ENCODE measurements at regions not wholly inside any gene's neighbourhood (a gene's known extent, or its start where the extent isn't known, plus 50 kb on each side); places are given as distances from the start of the nearest gene placed in this dataset.
"Not testable (repeated sequence)": the region's sequence is repeated elsewhere in the genome, so short reads cannot be mapped to it uniquely, and the experiment has no call there.

- no peak for DNase-seq
These were observed 560.4 kb upstream of the SYNCRIP start for GRCh38 chr6:86203044-86203443.

- no peak for DNase-seq
These were observed 551.1 kb upstream of the SYNCRIP start for GRCh38 chr6:86193821-86194220.

- no peak for DNase-seq
These were observed 549.4 kb upstream of the SYNCRIP start for GRCh38 chr6:86192123-86192522.

GRCh38 chr6:86175149-86175548, 532.5 kb upstream of the SYNCRIP start:
- not testable (repeated sequence) for DNase-seq

GRCh38 chr6:86154852-86155251, 512.2 kb upstream of the SYNCRIP start:
- no peak for DNase-seq

DNA sequence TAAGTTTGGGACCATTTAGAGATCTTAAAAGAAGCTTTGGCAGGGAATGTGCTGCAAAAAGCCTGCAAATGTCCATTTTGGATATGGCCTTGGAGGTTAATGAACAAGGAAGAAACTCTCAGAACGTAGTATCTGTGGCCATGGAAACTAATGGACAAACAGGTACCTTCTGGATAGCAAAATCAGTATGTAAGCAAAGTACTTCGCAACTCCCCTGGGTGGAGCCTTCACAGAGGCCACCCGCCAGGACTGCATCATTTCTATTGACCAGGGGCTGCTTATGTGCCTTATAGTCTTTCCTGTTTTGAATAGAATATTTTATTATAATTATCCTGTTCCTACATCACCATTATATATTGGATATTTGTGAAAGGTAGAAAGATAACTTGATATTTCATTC, 510.8 kb upstream of the SYNCRIP start:
- no peak for DNase-seq

GRCh38 chr6:86152546-86152945, 509.9 kb upstream of the SYNCRIP start:
- DNase-seq: no peak

- no peak for DNase-seq
These were observed 505.9 kb upstream of the SYNCRIP start for GRCh38 chr6:86148586-86148985.

DNA sequence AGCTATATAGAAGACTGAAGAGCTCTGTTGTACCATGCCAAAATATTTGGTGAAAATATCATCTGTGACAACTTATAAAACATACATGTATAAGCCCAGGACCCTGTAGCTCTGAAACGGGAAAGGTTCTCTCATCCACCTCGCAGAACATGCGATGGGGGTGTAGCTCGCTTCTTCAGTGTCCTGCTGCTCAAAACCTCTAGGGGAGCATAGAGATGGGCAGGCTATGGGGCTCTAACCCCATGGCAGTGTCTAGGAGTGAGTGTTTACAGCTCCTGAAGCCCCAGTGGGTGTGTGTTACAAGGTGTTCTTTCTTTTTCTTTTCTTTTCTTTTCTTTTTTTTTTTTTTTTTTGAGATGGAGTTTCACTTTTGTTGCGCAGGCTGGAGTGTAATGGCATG, 505.2 kb upstream of the SYNCRIP start:
- no peak for DNase-seq

DNA sequence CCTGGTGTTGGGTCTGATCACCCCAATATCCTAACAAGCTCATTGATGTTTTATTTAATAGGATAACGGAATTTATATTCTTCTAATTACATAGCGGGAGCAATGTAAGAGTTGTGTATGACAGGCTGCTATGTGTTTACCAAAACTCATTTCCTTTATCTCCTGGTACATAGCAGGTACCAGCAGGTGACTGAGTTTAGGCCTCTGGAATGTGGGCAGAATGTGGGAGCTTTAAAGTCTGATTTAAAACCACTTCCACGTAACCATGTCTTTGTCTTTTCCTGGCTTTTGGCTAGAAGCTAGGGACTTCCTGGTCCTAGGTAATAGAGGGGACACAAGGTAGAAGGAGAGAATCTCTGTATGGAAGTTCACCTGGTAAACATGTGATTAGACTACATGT, 504.6 kb upstream of the SYNCRIP start:
- DNase-seq: no peak

DNA sequence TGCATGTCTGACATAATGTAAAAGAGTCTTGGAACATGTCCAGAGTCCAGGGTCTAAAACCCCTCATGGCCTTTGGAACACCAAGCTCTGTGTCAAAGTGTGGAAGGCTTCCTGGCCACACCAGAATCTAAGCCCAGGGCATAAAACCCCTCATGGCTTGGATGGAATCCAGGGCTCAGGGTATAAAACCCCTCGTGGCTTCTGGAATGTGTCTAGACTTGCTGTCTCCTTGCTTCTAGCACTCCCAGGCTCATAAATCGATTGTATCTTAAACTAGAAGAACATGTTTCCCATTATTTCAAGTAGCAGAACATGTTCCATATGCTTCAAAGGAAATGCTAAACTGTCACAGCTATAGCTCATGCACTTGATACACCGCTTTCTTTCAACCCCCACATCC, 504.1 kb upstream of the SYNCRIP start:
- DNase-seq: not testable (repeated sequence)

GRCh38 chr6:86142326-86142725, 499.6 kb upstream of the SYNCRIP start:
- DNase-seq: no peak

- peak; percentile 2 for DNase-seq
These were observed 485.6 kb upstream of the SYNCRIP start for GRCh38 chr6:86128130-86128814.

- no peak for DNase-seq
These were observed 479.4 kb upstream of the SYNCRIP start for GRCh38 chr6:86122086-86122485.

- no peak for DNase-seq
These were observed 475.6 kb upstream of the SYNCRIP start for GRCh38 chr6:86118271-86118670.

GRCh38 chr6:86107985-86108384, 465.3 kb upstream of the SYNCRIP start:
- no peak for DNase-seq

- DNase-seq: no peak
These were observed 445.3 kb upstream of the SYNCRIP start for GRCh38 chr6:86087954-86088353.

- DNase-seq: no peak
These were observed 437.3 kb upstream of the SYNCRIP start for GRCh38 chr6:86079938-86080337.

DNA sequence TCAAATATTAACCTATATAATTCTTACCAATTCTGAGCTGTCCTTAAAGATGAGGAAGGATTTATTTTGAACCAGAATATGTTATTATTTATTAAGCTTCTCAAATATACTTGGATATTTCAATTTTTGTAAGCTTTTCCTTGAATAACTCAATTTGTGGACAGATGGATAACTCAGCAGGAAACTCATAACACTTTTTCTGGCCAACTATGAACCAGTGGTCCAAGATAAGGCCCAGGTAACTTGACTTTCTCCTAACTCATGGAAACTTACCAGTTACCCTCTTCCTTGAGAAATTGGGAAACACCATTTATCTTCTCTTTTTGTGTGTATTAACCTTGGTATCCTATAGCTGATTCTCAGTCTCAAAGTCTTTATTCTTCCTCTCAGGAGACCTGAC, 427.5 kb upstream of the SYNCRIP start:
- no peak for DNase-seq

DNA sequence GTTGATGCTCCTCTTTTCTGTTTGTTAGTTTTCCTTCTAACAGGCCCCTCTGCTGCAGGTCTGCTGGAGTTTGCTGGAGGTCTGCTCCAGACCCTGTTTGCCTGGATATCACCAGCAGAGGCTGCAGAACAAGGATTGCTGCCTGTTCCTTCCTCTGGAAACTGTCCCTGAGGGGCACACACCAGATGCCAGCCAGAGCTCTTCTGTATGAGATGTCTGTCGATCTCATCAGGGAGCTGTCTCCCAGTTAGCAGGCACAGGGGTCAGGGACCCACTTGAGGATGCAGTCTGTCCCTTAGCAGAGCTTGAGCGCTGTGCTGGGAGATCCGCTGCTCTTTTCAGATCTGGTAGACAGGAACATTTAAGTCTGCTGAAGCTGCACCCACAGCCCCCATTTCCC, 422.3 kb upstream of the SYNCRIP start:
- DNase-seq: not testable (repeated sequence)

DNA sequence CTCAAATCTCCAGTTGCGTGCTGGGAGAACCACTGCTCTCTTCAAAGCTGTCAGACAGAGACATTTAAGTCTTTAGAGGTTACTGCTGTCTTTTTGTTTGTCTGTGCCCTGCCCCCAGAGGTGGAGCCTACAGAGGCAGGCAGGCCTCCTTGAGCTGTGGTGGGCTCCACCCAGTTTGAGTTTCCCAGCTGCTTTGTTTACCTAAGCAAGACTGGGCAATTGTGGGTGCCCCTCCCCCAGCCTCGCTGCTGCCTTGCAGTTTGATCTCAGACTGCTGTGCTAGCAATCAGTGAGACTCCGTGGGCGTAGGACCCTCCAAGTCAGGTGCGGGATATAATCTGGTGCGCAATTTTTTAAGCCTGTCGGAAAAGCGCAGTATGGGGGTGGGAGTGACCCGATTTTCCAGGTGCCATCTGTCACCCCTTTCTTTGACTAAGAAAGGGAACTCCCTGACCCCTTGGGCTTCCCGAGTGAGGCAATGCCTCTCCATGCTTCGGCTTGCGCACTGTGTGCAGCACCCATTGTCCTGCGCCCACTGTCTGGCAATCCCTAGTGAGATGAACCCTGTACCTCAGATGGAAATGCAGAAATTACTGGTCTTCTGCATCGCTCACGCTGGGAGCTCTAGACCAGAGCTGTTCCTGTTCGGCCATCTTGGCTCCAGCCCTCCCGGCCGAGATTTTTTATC, 414.8 kb upstream of the SYNCRIP start:
- not testable (repeated sequence) for DNase-seq

DNA sequence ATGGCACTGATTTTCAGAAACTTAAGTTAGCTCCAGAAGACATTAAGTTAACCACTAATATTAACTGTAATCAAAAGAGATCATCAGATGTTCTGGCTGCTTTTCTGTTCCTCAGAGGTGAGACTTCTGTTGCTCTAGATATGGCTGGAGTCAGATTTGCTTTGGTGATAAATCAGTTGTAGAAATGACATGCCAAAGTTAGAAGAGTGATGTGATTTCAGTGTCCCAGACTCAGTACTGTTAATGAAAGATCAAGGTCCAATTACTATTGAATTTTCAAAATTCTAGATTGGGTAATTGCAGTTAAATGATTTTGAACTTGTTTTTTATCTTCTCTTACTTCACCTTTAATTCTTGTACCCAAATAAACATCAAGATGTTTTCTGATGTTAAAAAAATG, 402.4 kb upstream of the SYNCRIP start:
- no peak for DNase-seq

DNA sequence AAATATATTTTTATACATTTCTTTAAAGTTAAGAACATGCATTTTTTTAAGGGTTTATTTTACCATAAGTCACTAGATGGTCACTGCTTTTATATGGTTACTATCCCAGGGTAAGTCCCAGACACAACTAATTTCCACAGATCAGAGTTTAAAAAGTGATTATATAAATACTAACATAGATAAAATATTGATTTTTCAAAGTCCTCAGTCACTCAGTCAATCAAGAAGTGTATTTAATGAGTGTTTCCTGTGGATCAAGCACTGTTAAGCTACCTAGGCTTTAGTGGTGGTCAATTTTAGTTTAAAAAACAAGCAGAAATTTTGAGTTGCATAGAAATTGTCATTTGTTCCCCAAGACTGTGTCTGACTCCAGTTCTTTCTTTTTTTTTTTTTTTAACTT, 399.5 kb upstream of the SYNCRIP start:
- no peak for DNase-seq

DNA sequence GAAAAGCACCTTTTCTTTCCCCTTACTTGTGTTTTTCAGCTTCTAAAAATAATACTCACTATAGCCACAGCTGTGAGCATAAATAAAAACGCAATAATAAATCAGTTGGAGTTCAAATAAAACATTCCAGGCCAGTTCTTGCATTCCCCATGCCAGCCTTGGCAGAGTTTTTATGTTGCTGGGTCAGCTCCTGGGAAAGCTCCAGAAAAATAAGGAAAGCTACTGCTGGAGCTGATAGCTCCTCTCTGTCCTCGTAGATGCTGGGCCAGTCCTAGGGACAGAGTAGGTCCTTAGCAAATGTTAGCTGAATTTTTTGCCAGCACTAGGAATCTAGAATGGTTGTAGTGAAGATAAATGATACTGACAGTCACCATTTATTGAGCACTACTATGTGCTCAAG, 389.0 kb upstream of the SYNCRIP start:
- DNase-seq: no peak

GRCh38 chr6:86030875-86031274, 388.2 kb upstream of the SYNCRIP start:
- DNase-seq: no peak

All from NCI-H1092 (cell line).